Activated effector memory CD4-positive, alpha-beta T cell treated with anti-CD3 and anti-CD28 coated beads, Interleukin-2, amount 50 U/mL, for 16 hours (primary cell): ENCODE measurements at regions not wholly inside any gene's neighbourhood (a gene's known extent, or its start where the extent isn't known, plus 50 kb on each side); places are given as distances from the start of the nearest gene placed in this dataset.

ENCODE experiments used
- DNase-seq: peaks from one replicate; pipeline ENCODE4 v3.0.0-alpha.2; 2020

- DNase-seq = no peak
Observed at GRCh38 chr10:117934477-117934876, 112.3 kb downstream of the RAB11FIP2 start.

GRCh38 chr10:117936141-117936540 is 110.6 kb downstream of the RAB11FIP2 start:
- DNase-seq = no peak

DNA sequence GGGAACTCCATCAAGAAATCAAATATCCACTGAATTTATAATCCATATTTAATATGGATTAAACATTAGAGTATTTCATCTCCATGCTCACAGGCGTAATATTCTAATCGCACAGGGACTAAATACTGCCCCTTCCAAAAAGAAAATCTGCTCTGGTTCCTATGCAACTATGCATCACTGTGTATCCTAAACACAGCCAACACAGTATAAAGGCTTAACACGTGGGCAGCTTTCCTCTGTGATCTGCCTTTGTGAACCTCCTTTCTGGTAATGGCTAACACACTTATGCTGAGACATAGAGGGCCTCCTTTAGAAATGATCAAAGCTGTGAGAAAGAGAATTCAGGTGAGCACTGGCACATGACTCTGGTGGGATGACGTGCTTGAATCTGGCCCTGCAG is 110.2 kb downstream of the RAB11FIP2 start:
- no peak for DNase-seq

DNA sequence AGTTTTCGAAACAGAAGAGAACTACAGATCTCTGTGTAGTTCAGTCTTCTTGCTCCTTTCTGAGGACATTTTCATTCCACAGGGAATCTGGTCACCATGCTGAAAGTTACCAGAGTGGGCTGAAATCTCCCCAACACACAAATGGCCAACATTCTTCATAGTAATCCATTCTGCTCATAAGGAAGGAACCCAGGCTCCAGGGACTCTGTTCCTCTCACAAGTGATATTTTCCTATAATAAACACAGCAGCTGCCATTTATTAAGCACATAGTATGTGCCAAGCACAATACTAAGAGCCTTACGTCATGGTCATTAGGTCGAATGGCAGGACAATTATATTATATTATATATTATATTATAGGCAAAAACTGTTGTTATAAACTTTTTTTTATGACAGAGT is 109.8 kb downstream of the RAB11FIP2 start:
- DNase-seq = no peak

DNA sequence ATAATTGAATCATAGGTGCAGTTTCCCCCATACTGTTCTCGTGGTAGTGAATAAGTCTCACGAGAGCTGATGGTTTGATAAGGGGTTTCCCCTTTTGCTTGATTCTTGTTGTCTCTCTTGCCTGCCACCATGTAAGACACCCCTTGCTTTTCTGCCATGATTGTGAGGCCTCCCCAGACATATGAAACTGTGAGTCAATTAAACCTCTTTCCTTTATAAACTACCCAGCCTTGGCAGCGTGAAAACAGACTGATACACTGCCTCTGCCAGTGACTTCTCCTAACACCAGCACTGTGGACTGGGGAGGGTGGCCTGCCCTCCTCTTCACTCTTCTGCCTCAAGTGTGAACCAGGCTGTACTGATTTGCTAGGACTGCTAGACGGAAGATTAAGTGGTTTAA is 108.6 kb downstream of the RAB11FIP2 start:
- DNase-seq = no peak

DNA sequence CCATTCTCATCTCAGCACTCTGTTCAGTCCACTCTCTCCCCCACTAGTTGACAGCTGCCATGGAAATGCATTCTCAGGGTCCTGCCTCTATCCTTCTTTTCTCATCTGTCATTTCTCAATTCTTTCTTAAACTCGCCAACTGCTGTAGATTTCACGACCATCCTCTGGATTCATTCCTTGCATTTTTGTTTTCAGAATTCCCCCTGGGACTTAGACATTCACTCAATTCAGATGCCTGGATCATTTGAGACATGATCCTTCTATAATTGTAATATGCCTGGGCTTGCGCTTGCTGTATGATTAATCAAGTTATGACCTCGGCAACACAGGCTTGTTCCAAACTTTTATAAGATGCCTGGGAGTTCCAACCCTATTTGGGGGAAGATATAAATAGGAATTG is 104.5 kb downstream of the RAB11FIP2 start:
- no peak for DNase-seq

DNA sequence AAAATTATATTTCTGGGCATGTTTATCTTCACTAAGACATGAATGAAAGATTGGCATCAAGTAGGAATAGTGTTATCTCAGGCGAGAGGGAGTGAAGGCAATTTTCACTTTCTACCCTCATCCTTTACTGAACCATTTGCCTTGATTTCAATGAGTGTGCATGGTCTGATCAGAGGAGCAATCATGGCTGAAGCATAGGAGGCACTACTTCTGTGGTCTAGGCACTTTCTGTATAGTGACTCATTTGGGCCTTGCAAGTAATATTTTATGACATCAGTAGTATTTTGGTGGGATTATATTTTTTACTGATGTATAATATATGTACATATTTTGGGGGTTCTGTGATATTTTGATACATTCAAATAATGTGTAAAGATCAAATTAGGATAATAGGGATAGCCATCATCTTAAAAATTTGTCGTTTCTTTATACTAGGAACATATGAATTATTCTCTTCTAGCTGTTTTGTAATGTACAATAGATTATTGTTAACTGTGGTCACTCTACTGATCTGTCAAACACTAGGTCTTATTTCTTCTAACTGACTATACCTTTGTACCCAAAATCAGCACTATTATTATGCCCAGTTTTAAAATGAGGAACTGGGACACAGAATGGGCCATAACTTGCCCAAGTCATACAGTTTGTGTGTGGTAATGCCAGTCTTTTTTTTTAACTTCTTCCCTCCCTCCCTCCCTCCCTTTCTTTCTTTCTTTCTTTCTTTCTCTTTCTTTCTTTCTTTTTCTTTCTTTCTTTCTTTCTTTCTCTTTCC is 101.9 kb downstream of the RAB11FIP2 start:
- DNase-seq = no peak

DNA sequence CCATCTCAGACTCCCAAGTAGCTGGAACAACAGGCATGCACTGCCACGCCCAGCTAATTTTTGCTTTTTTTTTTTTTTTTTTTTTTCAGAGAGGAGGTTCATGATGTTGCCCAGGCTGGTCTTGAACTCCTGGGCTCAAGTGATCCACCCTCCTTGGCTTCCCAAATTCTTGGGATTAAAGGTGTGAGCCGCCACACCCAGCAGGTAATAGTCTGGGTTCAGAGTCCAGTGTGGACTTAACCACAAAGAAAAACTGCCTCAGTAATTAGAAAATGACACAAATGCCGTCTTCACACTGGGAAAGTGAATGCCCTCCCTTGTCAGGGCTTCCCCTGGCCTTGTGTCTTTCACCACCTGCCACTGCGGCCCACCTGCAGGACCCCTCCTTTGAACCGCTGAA is 101.1 kb downstream of the RAB11FIP2 start:
- DNase-seq = no peak

- DNase-seq = no peak
Observed at GRCh38 chr10:117946525-117947070, 100.1 kb downstream of the RAB11FIP2 start.

DNA sequence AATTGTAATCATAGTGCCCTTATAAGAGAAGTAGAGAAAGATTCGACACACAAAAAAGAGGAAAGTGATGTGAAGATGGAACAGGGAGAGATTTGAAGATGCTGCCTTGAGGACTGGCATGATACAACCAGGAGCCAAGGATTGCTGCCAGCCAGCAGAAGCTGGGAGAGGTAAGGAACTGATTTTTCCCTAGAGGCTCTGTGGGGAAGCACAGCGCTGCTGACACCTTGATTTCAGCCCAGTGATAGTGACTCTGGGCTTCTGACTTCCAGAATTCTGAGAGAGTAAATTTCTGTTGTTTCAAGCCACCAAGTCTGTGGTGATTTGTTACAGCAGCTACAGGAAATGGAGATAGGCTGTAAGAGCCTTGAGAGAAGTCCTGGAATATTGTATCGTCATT is 98.2 kb downstream of the RAB11FIP2 start:
- DNase-seq = no peak

DNA sequence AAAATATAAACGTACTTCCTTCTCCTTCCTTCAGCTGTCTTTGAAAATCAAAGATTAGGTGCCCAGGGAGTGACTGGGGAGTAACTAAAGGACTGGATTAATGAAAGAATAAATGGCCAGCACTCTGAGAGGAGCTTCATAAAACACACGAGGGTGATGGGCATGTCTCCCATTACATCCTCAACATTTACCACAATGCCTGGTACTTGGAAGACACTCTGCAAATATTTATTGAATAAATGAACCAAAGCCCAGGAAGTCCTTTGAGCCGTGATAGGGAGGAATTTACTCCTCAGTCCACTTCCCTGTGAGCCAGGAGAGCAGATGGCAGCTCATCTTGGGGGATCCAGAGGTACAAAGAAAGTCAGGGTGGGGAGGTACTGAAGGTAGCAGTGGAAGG is 96.3 kb downstream of the RAB11FIP2 start:
- DNase-seq = no peak
